ENCODE measurements at regions not wholly inside any gene's neighbourhood (a gene's known extent, or its start where the extent isn't known, plus 50 kb on each side); places are given as distances from the start of the nearest gene placed in this dataset.
"Not testable (repeated sequence)": the region's sequence is repeated elsewhere in the genome, so short reads cannot be mapped to it uniquely, and the experiment has no call there.

DNA sequence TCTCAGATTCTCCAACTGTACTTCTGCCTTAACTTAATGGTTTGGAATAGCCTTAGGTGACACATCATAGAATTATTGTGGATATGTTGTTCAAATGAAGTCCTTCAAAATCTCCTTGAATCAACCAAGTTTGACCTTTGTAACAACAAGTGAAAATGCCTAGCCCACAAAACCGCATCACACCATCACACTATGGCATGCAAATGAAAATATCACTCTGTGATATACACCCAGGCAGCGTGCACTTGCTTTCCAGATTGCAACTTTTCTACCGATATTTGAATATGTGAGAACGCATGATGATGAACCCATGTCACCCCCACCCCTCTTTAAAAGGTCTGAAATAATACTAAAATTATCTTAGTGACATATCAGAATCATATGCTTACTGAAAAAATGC is 656.7 kb downstream of the GABRG1 start:
- no peak for DNase-seq

DNA sequence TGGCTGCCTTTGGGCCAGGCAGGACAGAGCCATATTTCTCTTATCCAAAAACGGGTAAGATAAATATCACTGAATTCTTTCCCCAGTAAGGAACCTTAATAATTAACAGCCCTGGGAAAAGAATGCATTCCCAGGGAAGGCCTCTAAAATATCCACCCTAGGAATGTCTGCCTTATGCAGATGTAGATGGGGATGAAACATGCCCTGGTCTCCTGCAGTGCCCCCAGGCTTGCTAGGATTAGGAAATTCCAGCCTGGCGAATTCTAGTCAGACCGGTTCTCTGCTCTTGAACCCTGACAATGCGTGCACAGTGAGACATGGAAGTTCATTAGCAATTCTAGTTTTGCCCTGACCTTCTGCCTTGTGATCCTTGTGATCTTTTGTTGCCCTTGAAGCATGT is 663.7 kb downstream of the GABRG1 start:
- DNase-seq, result not testable (repeated sequence)

GRCh38 chr4:45455217-45455616 is 668.6 kb downstream of the GABRG1 start:
- no peak for DNase-seq

GRCh38 chr4:45453258-45453853 is 670.5 kb downstream of the GABRG1 start:
- DNase-seq, result peak; percentile 36 to 51

DNA sequence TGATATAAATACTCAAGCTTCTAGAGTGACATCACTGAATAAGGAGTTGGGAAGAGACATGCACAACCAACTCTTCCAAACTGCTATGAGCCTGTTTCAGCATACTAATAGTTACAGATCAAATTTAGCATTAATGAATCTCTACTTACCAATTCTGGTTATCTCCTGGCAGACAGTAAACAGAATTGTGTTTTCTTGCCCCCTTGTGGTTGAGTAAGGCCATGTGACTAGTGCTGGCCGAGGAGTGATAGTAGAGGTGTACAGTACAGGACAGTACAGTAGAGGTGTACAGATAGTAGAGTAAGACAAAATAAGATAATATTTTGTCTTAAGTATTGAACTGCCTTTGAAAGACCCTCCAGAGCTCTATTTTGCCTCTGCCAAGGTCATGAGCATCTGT is 681.4 kb downstream of the GABRG1 start:
- no peak for DNase-seq

GRCh38 chr4:45438047-45438446 is 685.8 kb downstream of the GABRG1 start:
- no peak for DNase-seq

DNA sequence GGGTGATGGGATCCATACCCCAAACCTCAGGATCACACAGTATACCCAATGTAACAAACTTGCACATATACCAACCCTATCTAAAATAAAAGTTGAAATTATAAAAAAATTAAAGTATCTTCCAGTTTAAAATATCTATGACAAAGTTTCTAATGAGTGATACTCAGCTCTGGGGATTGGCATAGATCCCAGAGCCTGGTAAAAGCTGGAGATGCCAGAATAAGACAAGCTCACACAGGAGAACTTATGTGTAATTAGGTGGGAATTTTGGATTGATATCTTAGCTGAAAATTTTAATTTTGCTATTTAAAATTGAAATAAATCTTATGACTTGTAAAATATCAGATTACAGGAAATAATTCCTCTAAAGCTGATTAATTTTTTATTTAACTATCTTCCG is 686.5 kb downstream of the GABRG1 start:
- DNase-seq, result no peak

DNA sequence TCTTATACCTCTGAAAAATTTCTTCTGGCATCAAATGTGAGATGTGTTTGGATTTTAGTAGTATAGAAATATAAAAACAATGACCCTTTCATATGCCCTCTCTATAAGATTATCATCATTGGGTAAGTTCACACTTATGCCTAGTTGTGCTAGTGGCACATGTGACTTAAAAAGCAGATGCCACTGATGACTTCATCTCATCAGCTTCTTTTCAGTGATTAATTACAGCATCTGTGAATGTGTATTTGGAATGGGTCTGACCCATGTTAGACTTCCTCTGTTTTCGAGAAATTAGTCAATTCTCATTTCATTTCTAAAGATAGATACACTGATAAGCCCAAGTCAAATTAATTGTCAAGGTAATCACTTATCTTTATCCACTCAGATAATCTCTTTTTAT is 698.7 kb downstream of the GABRG1 start:
- DNase-seq, result no peak

DNA sequence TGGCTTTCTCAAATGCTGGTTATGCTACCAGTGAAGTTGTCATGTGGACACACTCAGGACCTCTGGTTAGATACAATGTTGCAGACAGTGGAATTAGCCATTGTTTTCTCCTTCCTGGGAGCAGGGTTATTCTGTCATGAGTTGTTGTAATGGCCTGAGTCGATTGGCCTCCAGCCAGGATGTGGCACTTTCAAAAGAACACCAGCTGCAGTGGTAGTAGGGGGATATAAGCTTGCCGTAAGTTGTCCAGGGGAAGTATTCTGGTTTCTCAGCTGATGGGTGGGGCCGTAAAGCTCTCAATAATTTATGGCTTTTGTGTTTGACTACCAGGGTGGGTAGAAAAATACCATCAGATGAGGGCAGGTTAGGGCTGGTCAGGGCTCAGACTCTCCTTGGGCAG is 697.5 kb upstream of the GNPDA2 start:
- no peak for DNase-seq

DNA sequence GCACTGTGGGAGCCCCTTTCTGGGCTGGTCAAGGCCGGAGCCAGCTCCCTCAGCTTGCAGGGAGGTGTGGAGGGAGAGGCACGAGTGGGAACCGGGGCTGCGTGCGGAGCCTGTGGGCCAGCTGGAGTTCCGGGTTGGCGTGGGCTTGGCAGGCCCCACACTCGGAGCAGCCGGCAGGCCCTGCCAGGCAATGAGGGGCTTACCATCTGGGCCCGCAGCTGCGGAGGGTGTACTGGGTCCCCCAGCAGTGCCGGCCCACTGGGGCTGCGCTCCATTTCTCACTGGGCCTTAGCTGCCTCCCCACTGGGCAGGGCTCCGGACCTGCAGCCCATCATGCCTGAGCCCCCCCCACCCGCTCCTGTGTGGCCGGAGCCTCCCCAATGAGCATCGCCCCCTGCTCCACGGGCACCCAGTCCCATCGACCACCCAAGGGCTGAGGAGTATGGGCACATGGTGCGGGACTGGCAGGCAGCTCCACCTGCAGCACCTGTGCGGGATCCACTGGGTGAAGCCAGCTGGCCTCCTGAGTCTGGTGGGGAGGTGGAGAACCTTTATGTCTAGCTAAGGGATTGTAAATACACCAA is 693.8 kb upstream of the GNPDA2 start:
- not testable (repeated sequence) for DNase-seq

- no peak for DNase-seq
These were observed 684.4 kb upstream of the GNPDA2 start for GRCh38 chr4:45410701-45411210.

DNA sequence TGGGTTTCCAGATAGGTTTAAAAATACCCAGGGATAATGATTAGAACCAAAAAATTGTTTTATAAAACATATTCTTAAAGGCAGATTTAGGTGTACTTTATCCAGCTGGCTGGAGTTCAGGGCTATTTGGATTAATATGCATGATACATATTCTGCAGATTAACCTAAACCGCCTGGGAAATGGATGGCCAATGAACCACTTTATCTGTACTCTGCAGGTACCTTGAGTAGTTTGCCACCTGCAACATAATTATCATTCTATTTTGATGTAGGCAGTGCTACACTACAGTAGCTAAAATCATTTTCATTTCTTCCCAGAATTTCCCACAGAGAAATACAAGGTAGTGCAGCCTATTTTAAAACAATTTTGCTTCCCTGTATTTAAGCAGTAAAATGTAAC is 683.2 kb upstream of the GNPDA2 start:
- DNase-seq, result no peak

GRCh38 chr4:45408996-45409395 is 682.6 kb upstream of the GNPDA2 start:
- DNase-seq, result no peak

DNA sequence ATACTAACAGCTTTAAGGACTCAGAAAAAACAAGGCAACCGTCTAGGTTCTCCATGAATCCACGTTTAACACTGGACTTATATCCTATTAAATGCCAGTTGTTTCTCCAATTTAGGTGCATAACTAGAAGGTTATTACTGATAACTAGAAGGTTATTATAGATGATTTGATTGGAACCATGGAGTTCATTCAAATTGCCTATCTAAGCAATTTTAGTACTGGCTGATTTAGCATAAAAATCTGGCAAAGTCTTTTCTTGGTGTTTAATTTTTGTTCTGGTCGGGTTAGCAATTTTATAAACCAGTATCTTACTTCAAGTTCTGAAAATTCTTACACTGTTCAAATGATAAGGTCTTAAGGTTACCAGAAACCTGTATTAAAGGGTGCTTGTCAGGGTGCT is 672.8 kb upstream of the GNPDA2 start:
- no peak for DNase-seq

- DNase-seq, result no peak
These were observed 659.0 kb upstream of the GNPDA2 start for GRCh38 chr4:45385306-45385705.

- DNase-seq, result no peak
These were observed 644.1 kb upstream of the GNPDA2 start for GRCh38 chr4:45370408-45370807.

- DNase-seq, result no peak
These were observed 642.5 kb upstream of the GNPDA2 start for GRCh38 chr4:45368832-45369231.

GRCh38 chr4:45363931-45364330 is 637.6 kb upstream of the GNPDA2 start:
- no peak for DNase-seq

GRCh38 chr4:45358573-45359506 is 632.5 kb upstream of the GNPDA2 start:
- DNase-seq, result no peak

GRCh38 chr4:45353161-45353560 is 626.8 kb upstream of the GNPDA2 start:
- DNase-seq, result no peak

GRCh38 chr4:45350438-45350837 is 624.1 kb upstream of the GNPDA2 start:
- DNase-seq, result no peak

GRCh38 chr4:45349859-45350258 is 623.5 kb upstream of the GNPDA2 start:
- DNase-seq, result no peak

GRCh38 chr4:45346816-45347435 is 620.6 kb upstream of the GNPDA2 start:
- no peak for DNase-seq

Measured in AML-193 (cell line).